MCF 10A (cell line): ENCODE measurements at regions not wholly inside any gene's neighbourhood (a gene's known extent, or its start where the extent isn't known, plus 50 kb on each side); places are given as distances from the start of the nearest gene placed in this dataset.
"Not testable (repeated sequence)": the region's sequence is repeated elsewhere in the genome, so short reads cannot be mapped to it uniquely, and the experiment has no call there.

Experiments
- BruUV-seq: library from RNA; stranded (reverse); fragments of 400-500 nt; replicated peaks from 2 replicates; lab custom pipeline; 2021; lab: Mats Ljungman, UMichigan
- CTCF ChIA-PET: fragments of 300-600 bp; sonication (Branson Sonifier 250); formaldehyde crosslinking; extraction: SDS; loops from one replicate; lab custom pipeline; 2021; ENCODE audit warnings: antibody characterized with exemption, inconsistent platforms; lab: Yijun Ruan, JAX
- POLR2A ChIA-PET: fragments of 300-600, 350-650 bp; sonication (Branson Sonifier 250); formaldehyde crosslinking; extraction: SDS; loops from one replicate; lab custom pipeline; 2020; ENCODE audit warnings: antibody characterized with exemption, inconsistent platforms; lab: Yijun Ruan, JAX
- DNase-seq: peaks from one replicate; pipeline ENCODE4 v3.0.0-alpha.2; 2018; ENCODE audit not compliant: unreplicated experiment
- H3K27ac Mint-ChIP-seq: one replicate; pipeline ENCODE4 v1.8.0; 2022; ENCODE audit warnings: mild to moderate bottlenecking, low read depth, mixed read lengths; ENCODE audit not compliant: unreplicated experiment
- H3K27me3 Mint-ChIP-seq: one replicate; pipeline ENCODE4 v1.8.0; 2022; ENCODE audit warnings: mixed read lengths; ENCODE audit not compliant: insufficient read depth, unreplicated experiment
- H3K36me3 Mint-ChIP-seq: one replicate; pipeline ENCODE4 v1.8.0; 2022; ENCODE audit warnings: mild to moderate bottlenecking, moderate library complexity, mixed read lengths; ENCODE audit not compliant: insufficient read depth, unreplicated experiment
- H3K4me1 Mint-ChIP-seq: one replicate; pipeline ENCODE4 v1.8.0; 2022; ENCODE audit warnings: mixed read lengths; ENCODE audit not compliant: insufficient read depth, unreplicated experiment
- H3K4me3 Mint-ChIP-seq: one replicate; pipeline ENCODE4 v1.8.0; 2022; ENCODE audit warnings: mild to moderate bottlenecking, moderate library complexity, mixed read lengths; ENCODE audit not compliant: unreplicated experiment
- H3K9me3 Mint-ChIP-seq: one replicate; pipeline ENCODE4 v1.8.0; 2022; ENCODE audit warnings: mixed read lengths; ENCODE audit not compliant: unreplicated experiment
- intact Hi-C: fragments of 100-400 bp; cut with micrococcal nuclease; formaldehyde crosslinking; loops from 2 replicates; pipeline ENCODE4 v1.14.1; 2022
- TF ChIP-seq, protein P1 (sequence below): fragments of 200-600 bp; IDR thresholded peaks from one replicate; pipeline ENCODE4 v1.8.0; 2022; ENCODE audit warnings: antibody characterized with exemption, mild to moderate bottlenecking; ENCODE audit not compliant: unreplicated experiment

DNA sequence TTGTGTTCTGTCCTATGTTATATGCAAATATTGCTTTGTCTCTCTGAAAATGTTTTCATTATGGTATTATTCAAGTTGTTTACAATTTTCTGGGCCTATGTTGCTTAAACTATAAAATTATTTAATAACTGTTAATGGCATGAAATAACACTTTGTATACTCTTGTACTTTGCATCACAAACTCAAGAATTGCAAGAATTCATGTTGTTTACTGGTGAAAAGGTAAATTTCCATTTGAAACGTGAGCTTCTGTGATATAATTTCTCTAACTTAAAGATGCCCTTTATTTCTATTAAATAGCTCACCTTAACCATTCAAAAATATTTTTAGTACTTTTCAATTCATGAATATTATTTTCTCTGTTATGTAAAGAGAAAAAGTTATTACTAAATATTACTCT lies 1504.2 kb downstream of the SUCLG1 start:
- Mint-ChIP-seq H3K4me3 (no peak overlapping the region), H3K27me3 (no peaks in the 10 kb centered on the region), H3K27ac (no peak overlapping the region), H3K36me3 (no peaks in the 10 kb centered on the region), H3K9me3 (no peaks in the 10 kb centered on the region), H3K4me1 (no peaks in the 10 kb centered on the region)
- no peak for DNase-seq
- TF ChIP-seq, protein P1, sequence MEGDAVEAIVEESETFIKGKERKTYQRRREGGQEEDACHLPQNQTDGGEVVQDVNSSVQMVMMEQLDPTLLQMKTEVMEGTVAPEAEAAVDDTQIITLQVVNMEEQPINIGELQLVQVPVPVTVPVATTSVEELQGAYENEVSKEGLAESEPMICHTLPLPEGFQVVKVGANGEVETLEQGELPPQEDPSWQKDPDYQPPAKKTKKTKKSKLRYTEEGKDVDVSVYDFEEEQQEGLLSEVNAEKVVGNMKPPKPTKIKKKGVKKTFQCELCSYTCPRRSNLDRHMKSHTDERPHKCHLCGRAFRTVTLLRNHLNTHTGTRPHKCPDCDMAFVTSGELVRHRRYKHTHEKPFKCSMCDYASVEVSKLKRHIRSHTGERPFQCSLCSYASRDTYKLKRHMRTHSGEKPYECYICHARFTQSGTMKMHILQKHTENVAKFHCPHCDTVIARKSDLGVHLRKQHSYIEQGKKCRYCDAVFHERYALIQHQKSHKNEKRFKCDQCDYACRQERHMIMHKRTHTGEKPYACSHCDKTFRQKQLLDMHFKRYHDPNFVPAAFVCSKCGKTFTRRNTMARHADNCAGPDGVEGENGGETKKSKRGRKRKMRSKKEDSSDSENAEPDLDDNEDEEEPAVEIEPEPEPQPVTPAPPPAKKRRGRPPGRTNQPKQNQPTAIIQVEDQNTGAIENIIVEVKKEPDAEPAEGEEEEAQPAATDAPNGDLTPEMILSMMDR = no peak
- CTCF ChIA-PET = no interaction called here
- BruUV-seq = no TSS peak
- intact Hi-C loops = no loop called here
- POLR2A ChIA-PET = interaction anchor here (1.2 kb wide), 1 partner anchor 39 kb away, joined by 3 read pairs; no protein-coding TSS in a partner anchor

DNA sequence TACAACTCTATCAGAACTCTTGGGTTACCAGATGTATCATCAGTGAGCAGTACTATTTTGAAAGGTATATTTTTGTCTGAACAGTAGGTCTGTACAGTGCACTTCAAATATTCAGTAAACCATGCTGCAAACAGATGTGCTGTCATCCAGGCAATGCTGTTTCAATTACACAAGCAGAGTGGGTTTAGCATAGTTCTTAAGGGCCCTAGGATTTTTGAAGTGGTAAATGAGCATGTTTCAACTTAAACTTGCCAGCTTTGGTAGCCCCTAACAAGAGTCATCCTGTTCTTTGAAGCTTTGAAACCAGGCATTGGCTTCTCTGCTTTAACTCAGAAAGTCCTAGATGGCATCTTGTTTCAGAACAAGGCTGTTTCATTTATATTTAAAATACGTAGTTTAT lies 1519.9 kb downstream of the SUCLG1 start:
- no TSS peak for BruUV-seq
- TF ChIP-seq, protein P1 = no peak
- POLR2A ChIA-PET = no interaction called here
- Mint-ChIP-seq H3K36me3 (no peaks in the 10 kb centered on the region), H3K27me3 (no peaks in the 10 kb centered on the region), H3K4me1 (no peaks in the 10 kb centered on the region), H3K4me3 (no peak overlapping the region), H3K9me3 (peaks cover 4% of the 10 kb centered on the region), H3K27ac (no peak overlapping the region)
- intact Hi-C loops = no loop called here
- no peak for DNase-seq
- CTCF ChIA-PET = no interaction called here

DNA sequence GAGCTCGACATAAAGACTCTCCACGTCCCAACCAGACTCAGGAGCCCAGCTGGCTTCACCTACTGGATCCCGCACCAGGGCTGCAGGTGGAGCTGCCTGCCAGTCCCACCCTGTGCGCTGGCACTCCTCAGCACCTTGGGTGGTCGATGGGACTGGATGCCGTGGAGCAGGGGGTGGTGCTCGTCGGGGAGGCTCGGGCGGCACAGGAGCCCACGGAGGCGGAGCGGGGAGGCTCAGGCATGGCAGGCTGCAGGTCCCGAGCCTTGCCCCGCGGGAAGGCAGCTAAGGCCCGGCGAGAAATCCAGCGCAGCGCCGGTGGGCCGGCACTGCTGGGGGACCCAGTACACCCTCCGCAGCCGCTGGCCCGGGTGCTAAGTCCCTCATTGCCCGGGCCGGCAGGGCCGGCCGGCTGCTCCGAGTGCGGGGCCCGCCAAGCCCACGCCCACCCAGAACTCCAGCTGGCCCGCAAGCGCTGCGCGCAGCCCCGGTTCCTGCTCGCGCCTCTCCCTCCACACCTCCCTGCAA lies 1520.7 kb downstream of the SUCLG1 start:
- CTCF ChIA-PET, H3K4me1 Mint-ChIP-seq, BruUV-seq, DNase-seq, H3K9me3 Mint-ChIP-seq, POLR2A ChIA-PET, H3K27ac Mint-ChIP-seq, H3K36me3 Mint-ChIP-seq, H3K27me3 Mint-ChIP-seq, H3K4me3 Mint-ChIP-seq, intact Hi-C loops: not testable (repeated sequence)

DNA sequence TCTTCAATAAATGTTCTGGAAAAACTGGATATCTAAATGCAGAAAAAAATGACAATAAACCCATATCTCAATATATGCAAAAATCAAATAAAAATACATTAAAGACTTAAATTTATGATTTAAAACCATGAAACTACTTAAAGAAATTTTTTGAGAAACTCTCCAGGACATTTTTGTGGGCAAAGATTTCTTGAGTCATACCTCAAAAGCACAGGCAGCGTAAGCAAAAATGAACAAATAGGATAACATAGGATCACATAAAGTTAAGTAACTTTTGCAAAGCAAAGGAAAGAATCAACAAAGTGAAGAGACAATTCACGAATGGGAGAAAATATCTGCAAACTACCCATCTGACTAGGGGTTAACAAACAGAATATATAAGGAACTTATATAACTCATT lies 1545.5 kb downstream of the SUCLG1 start:
- intact Hi-C loops = no loop called here
- CTCF ChIA-PET = interaction anchor here (0.7 kb wide), 1 partner anchor 17 kb away, joined by 3 read pairs; no protein-coding TSS in a partner anchor
- Mint-ChIP-seq H3K9me3 (no peaks in the 10 kb centered on the region), H3K36me3 (no peaks in the 10 kb centered on the region), H3K4me1 (no peaks in the 10 kb centered on the region), H3K27me3 (no peaks in the 10 kb centered on the region), H3K27ac (no peak overlapping the region), H3K4me3 (no peak overlapping the region)
- BruUV-seq = no TSS peak
- POLR2A ChIA-PET = no interaction called here
- TF ChIP-seq, protein P1 = no peak
- peak; percentile 2 for DNase-seq
